ENCODE measurements at regions not wholly inside any gene's neighbourhood (a gene's known extent, or its start where the extent isn't known, plus 50 kb on each side); places are given as distances from the start of the nearest gene placed in this dataset.

DNA sequence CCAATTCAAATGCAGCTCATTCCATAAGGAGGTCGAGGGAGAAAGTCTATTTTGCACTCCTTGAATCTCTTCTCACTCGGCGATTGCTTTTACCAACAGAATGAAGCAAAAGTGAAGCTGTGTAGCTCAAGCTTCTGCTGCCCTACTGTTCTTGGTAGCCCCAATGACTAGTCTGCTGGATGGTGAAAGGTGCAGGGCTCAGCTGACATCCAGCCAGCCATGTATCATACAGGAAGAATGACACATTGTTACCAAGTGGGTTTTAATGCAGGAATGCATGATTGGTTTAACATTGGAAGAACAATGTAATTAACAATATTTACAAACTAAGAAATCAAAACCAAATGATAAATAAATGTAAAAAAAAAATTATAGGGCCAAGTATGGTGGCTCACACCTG lies 286.2 kb upstream of the HSFY2 start:
- no peak for TF ChIP-seq POLR2A (IDR thresholded peaks at IDR 0.05)
- TF ChIP-seq, protein P1, sequence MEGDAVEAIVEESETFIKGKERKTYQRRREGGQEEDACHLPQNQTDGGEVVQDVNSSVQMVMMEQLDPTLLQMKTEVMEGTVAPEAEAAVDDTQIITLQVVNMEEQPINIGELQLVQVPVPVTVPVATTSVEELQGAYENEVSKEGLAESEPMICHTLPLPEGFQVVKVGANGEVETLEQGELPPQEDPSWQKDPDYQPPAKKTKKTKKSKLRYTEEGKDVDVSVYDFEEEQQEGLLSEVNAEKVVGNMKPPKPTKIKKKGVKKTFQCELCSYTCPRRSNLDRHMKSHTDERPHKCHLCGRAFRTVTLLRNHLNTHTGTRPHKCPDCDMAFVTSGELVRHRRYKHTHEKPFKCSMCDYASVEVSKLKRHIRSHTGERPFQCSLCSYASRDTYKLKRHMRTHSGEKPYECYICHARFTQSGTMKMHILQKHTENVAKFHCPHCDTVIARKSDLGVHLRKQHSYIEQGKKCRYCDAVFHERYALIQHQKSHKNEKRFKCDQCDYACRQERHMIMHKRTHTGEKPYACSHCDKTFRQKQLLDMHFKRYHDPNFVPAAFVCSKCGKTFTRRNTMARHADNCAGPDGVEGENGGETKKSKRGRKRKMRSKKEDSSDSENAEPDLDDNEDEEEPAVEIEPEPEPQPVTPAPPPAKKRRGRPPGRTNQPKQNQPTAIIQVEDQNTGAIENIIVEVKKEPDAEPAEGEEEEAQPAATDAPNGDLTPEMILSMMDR (IDR thresholded peaks at IDR 0.05 in 4 of 5, conservative IDR thresholded peaks at IDR 0.05 in 1 of 5), result no peak

Data from gastrocnemius medialis (tissue), 4 donors.